22Rv1 (cell line): ENCODE measurements at regions not wholly inside any gene's neighbourhood (a gene's known extent, or its start where the extent isn't known, plus 50 kb on each side); places are given as distances from the start of the nearest gene placed in this dataset.

Experiments used
- ZFX ChIP-seq: fragments of 450-650 bp; IDR thresholded peaks from 2 replicates; pipeline ENCODE4 v1.6.1; 2017; ENCODE audit warnings: antibody characterized with exemption, borderline replicate concordance
- TF ChIP-seq, protein P1 (sequence below): fragments of 450-650 bp; IDR thresholded peaks from 2 replicates; pipeline ENCODE4 v1.5.1; 2017; ENCODE audit warnings: mild to moderate bottlenecking

DNA sequence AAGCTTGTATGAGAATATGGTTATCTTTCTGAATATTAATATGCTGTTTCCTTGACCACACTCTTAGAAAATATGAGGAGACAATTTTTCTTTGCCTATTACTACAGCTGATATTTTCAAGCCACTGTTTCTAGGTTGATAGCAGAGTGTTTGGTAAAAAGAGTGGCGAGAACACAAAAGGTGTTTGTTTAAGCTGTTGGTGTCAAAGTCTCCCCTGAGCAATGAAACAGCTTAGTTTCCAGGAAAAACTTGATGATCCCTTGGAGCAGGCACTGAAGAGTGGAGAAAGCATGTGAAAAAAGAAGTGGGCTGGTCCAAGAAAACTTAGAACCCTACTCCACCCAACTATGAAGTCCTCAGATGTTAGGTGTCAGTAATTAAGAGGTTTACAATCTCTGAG lies 182.7 kb downstream of the TFAP2B start:
- TF ChIP-seq, protein P1, sequence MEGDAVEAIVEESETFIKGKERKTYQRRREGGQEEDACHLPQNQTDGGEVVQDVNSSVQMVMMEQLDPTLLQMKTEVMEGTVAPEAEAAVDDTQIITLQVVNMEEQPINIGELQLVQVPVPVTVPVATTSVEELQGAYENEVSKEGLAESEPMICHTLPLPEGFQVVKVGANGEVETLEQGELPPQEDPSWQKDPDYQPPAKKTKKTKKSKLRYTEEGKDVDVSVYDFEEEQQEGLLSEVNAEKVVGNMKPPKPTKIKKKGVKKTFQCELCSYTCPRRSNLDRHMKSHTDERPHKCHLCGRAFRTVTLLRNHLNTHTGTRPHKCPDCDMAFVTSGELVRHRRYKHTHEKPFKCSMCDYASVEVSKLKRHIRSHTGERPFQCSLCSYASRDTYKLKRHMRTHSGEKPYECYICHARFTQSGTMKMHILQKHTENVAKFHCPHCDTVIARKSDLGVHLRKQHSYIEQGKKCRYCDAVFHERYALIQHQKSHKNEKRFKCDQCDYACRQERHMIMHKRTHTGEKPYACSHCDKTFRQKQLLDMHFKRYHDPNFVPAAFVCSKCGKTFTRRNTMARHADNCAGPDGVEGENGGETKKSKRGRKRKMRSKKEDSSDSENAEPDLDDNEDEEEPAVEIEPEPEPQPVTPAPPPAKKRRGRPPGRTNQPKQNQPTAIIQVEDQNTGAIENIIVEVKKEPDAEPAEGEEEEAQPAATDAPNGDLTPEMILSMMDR, result no peak
- TF ChIP-seq ZFX, result no peak
